Breast epithelium (tissue), 4 donors: ENCODE measurements at regions not wholly inside any gene's neighbourhood (a gene's known extent, or its start where the extent isn't known, plus 50 kb on each side); places are given as distances from the start of the nearest gene placed in this dataset.

Experiments
- DNase-seq, 2 donors: peaks; one replicate each; pipeline ENCODE4 v3.0.0-alpha.2; 2019; ENCODE audit warnings: low spot score in 2 of 2
- H3K27ac ChIP-seq, 2 donors: fragments of 200-600 bp; sonication (generic) in 1 of 2; one replicate each; pipeline ENCODE4 v1.5.1; 2016 to 2019; ENCODE audit warnings: mild to moderate bottlenecking in 1 of 2
- H3K27me3 ChIP-seq, 2 donors: fragments of 200-600 bp; sonication (generic) in 1 of 2; one replicate each; pipeline versions ENCODE4 v1.5.1 to v1.6.0; 2017 to 2019; ENCODE audit warnings: control low read depth in 1 of 2, mild to moderate bottlenecking in 1 of 2
- H3K36me3 ChIP-seq: fragments of 200-600 bp; one replicate; pipeline ENCODE4 v1.5.1; 2019
- H3K4me1 ChIP-seq, 2 donors: fragments of 200-600 bp; sonication (generic); one replicate each; pipeline ENCODE4 v1.5.1; 2016 to 2019; ENCODE audit warnings: control low read depth in 1 of 2
- H3K4me3 ChIP-seq, 3 donors: fragments of 200-600 bp; sonication (generic); 1 replicate in 2 of 3; 2 replicates in 1 of 3; pipeline ENCODE4 v1.5.1; 2016 to 2019; ENCODE audit warnings: mild to moderate bottlenecking in 3 of 3, moderate library complexity in 2 of 3
- H3K9me3 ChIP-seq, 2 donors: fragments of 200-600 bp; sonication (generic) in 1 of 2; one replicate each; pipeline ENCODE4 v1.5.1; 2016 to 2019; ENCODE audit warnings: control low read depth in 1 of 2
- CTCF ChIP-seq, 3 donors: fragments of 450-650 bp; IDR thresholded peaks; one replicate each; pipeline ENCODE4 v1.5.1; 2016 to 2017; ENCODE audit warnings: antibody characterized with exemption in 3 of 3, mild to moderate bottlenecking in 3 of 3, moderate library complexity in 3 of 3
- POLR2A ChIP-seq: fragments of 450-650 bp; IDR thresholded peaks from one replicate; pipeline ENCODE4 v1.6.1; 2016; ENCODE audit warnings: antibody characterized with exemption, mild to moderate bottlenecking, moderate library complexity
- POLR2AphosphoS5 ChIP-seq, 3 donors: sonication (generic); formaldehyde crosslinking; IDR thresholded peaks; one replicate each; pipeline ENCODE4 v1.6.1; 2017; ENCODE audit warnings: antibody characterized with exemption in 3 of 3
- intact Hi-C: fragments of 100-400 bp; cut with DNase I; formaldehyde crosslinking; loops from one replicate; pipeline ENCODE4 v1.15.1; 2023; ENCODE audit warnings: low total_unique reads

GRCh38 chr20:48222595-48223180 is 437.4 kb upstream of the SULF2 start:
- Histone ChIP-seq H3K4me3 (no peak overlapping the region), H3K36me3 (no peaks in the 10 kb centered on the region), H3K9me3 (no peaks in the 10 kb centered on the region), H3K27me3 (peaks cover 0 to 4% of the 10 kb centered on the region in 2 donors), H3K4me1 (no peaks in the 10 kb centered on the region), H3K27ac (no peak overlapping the region)
- no peak for TF ChIP-seq CTCF (IDR thresholded peaks at IDR 0.05)
- no peak for TF ChIP-seq POLR2A
- no peak for TF ChIP-seq POLR2AphosphoS5 (IDR thresholded peaks at IDR 0.05)
- intact Hi-C loops, result no loop called here
- no peak for DNase-seq

- intact Hi-C loops, result no loop called here
- Histone ChIP-seq H3K9me3 (no peaks in the 10 kb centered on the region), H3K4me1 (no peaks in the 10 kb centered on the region), H3K36me3 (no peaks in the 10 kb centered on the region), H3K27me3 (peaks cover 0 to 4% of the 10 kb centered on the region in 2 donors), H3K4me3 (no peak overlapping the region), H3K27ac (no peak overlapping the region)
- TF ChIP-seq POLR2AphosphoS5 (IDR thresholded peaks at IDR 0.05) (no peak), CTCF (IDR thresholded peaks at IDR 0.05) (no peak), POLR2A (no peak)
- no peak for DNase-seq
Observed at GRCh38 chr20:48220033-48220633, 434.9 kb upstream of the SULF2 start.

GRCh38 chr20:48219306-48219705 is 434.0 kb upstream of the SULF2 start:
- Histone ChIP-seq H3K9me3 (no peaks in the 10 kb centered on the region), H3K27me3 (peaks cover 0 to 4% of the 10 kb centered on the region in 2 donors), H3K36me3 (no peaks in the 10 kb centered on the region), H3K4me3 (no peak overlapping the region), H3K4me1 (no peaks in the 10 kb centered on the region), H3K27ac (no peak overlapping the region)
- intact Hi-C loops, result no loop called here
- TF ChIP-seq CTCF (IDR thresholded peaks at IDR 0.05) (no peak), POLR2AphosphoS5 (IDR thresholded peaks at IDR 0.05) (no peak), POLR2A (no peak)
- DNase-seq, result no peak

- H3K27ac ChIP-seq, result no peak overlapping the region
- DNase-seq, result no peak
- TF ChIP-seq CTCF (IDR thresholded peaks at IDR 0.05), result no peak
- no peak for TF ChIP-seq POLR2A
- TF ChIP-seq POLR2AphosphoS5 (IDR thresholded peaks at IDR 0.05), result no peak
- H3K36me3 ChIP-seq, result no peaks in the 10 kb centered on the region
- H3K27me3 ChIP-seq, result no peaks in the 10 kb centered on the region
- intact Hi-C loops, result no loop called here
- H3K4me1 ChIP-seq, result no peaks in the 10 kb centered on the region
- H3K4me3 ChIP-seq, result no peak overlapping the region
- no peaks in the 10 kb centered on the region for H3K9me3 ChIP-seq
Observed at GRCh38 chr20:48217190-48217589, 431.9 kb upstream of the SULF2 start.

- intact Hi-C loops, result no loop called here
- H3K36me3 ChIP-seq, result no peaks in the 10 kb centered on the region
- H3K4me3 ChIP-seq, result no peak overlapping the region
- no peaks in the 10 kb centered on the region for H3K27me3 ChIP-seq
- H3K4me1 ChIP-seq, result no peaks in the 10 kb centered on the region
- H3K9me3 ChIP-seq, result no peaks in the 10 kb centered on the region
- no peak overlapping the region for H3K27ac ChIP-seq
- no peak for DNase-seq
- no peak for TF ChIP-seq CTCF (IDR thresholded peaks at IDR 0.05)
- TF ChIP-seq POLR2AphosphoS5 (IDR thresholded peaks at IDR 0.05), result no peak
- no peak for TF ChIP-seq POLR2A
Observed at GRCh38 chr20:48215536-48215935, 430.3 kb upstream of the SULF2 start.
